ENCODE measurements at regions not wholly inside any gene's neighbourhood (a gene's known extent, or its start where the extent isn't known, plus 50 kb on each side); places are given as distances from the start of the nearest gene placed in this dataset.

DNA sequence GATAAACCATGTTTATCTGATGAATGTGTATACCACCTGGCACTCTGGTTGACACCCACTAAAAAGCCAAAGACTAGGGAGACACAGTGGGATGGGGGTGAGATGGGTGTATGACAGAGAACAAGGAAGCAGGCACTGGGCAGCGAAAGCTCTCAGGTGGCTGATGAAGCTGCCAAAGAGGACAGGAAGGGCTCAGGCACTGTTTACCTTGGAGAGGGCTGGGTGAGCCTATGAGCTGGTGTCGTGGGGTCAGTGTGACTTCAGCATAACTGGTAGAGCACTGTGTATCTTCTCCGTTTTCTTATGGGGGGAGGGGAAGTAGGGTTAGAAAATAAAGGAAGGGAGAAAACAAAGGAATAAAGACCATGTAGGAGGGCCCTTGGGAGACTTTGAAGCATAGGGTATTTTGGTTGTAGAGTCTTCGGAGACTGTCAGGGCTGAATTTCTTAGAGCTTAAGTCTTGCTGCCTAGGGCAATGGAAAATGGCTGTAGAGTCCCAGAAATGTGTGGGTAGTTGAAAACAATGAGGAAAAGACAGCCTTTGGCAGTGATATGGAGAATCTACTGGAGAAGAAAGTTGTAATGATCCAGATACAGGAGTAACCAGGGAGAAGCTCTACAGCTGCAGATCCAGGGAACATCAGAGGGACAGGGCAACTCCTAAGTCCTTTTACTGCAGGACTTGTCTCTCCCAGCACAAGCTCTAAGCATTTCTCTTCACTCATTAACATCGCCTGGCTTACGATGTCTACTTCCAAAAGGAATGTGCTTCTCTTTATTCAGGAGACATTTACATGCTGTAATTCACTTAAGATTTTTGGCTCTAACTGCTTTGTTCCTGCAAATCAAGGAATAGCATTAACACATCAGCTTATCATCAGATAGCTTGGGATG, 120.0 kb downstream of the AQP4 start:
- TF ChIP-seq RARB (CRISPR knock-in tag; IDR thresholded peaks at IDR 0.05) (no peak), ZNF565 (CRISPR knock-in tag; conservative IDR thresholded peaks at IDR 0.05; ENCODE audit: low read depth) (no peak), ZFP3 (CRISPR knock-in tag; IDR thresholded peaks at IDR 0.05) (no peak), BACH2 (CRISPR knock-in tag; IDR thresholded peaks at IDR 0.05; ENCODE audit: borderline replicate concordance) (no peak), ARNTL (CRISPR knock-in tag; IDR thresholded peaks at IDR 0.05; ENCODE audit: borderline replicate concordance, low read depth) (no peak), TOX (CRISPR knock-in tag; IDR thresholded peaks at IDR 0.05; ENCODE audit: borderline replicate concordance) (no peak), OSR1 (CRISPR knock-in tag; IDR thresholded peaks at IDR 0.05) (no peak), TCF4 (CRISPR knock-in tag; IDR thresholded peaks at IDR 0.05; ENCODE audit: borderline replicate concordance) (no peak), ZNF70 (CRISPR knock-in tag; IDR thresholded peaks at IDR 0.05) (no peak)
- TF ChIP-seq, protein P1, sequence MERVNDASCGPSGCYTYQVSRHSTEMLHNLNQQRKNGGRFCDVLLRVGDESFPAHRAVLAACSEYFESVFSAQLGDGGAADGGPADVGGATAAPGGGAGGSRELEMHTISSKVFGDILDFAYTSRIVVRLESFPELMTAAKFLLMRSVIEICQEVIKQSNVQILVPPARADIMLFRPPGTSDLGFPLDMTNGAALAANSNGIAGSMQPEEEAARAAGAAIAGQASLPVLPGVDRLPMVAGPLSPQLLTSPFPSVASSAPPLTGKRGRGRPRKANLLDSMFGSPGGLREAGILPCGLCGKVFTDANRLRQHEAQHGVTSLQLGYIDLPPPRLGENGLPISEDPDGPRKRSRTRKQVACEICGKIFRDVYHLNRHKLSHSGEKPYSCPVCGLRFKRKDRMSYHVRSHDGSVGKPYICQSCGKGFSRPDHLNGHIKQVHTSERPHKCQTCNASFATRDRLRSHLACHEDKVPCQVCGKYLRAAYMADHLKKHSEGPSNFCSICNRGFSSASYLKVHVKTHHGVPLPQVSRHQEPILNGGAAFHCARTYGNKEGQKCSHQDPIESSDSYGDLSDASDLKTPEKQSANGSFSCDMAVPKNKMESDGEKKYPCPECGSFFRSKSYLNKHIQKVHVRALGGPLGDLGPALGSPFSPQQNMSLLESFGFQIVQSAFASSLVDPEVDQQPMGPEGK (CRISPR knock-in tag; IDR thresholded peaks at IDR 0.05; ENCODE audit: borderline replicate concordance): no peak
- TF ChIP-seq, protein P2, sequence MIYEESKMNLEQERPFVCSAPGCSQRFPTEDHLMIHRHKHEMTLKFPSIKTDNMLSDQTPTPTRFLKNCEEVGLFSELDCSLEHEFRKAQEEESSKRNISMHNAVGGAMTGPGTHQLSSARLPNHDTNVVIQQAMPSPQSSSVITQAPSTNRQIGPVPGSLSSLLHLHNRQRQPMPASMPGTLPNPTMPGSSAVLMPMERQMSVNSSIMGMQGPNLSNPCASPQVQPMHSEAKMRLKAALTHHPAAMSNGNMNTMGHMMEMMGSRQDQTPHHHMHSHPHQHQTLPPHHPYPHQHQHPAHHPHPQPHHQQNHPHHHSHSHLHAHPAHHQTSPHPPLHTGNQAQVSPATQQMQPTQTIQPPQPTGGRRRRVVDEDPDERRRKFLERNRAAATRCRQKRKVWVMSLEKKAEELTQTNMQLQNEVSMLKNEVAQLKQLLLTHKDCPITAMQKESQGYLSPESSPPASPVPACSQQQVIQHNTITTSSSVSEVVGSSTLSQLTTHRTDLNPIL (CRISPR knock-in tag; IDR thresholded peaks at IDR 0.05; ENCODE audit: low read depth): no peak
- TF ChIP-seq, protein P3, sequence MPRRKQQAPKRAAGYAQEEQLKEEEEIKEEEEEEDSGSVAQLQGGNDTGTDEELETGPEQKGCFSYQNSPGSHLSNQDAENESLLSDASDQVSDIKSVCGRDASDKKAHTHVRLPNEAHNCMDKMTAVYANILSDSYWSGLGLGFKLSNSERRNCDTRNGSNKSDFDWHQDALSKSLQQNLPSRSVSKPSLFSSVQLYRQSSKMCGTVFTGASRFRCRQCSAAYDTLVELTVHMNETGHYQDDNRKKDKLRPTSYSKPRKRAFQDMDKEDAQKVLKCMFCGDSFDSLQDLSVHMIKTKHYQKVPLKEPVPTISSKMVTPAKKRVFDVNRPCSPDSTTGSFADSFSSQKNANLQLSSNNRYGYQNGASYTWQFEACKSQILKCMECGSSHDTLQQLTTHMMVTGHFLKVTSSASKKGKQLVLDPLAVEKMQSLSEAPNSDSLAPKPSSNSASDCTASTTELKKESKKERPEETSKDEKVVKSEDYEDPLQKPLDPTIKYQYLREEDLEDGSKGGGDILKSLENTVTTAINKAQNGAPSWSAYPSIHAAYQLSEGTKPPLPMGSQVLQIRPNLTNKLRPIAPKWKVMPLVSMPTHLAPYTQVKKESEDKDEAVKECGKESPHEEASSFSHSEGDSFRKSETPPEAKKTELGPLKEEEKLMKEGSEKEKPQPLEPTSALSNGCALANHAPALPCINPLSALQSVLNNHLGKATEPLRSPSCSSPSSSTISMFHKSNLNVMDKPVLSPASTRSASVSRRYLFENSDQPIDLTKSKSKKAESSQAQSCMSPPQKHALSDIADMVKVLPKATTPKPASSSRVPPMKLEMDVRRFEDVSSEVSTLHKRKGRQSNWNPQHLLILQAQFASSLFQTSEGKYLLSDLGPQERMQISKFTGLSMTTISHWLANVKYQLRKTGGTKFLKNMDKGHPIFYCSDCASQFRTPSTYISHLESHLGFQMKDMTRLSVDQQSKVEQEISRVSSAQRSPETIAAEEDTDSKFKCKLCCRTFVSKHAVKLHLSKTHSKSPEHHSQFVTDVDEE (CRISPR knock-in tag; IDR thresholded peaks at IDR 0.05): no peak
